NT2/D1 (cell line): ENCODE measurements at regions not wholly inside any gene's neighbourhood (a gene's known extent, or its start where the extent isn't known, plus 50 kb on each side); places are given as distances from the start of the nearest gene placed in this dataset.

ENCODE experiments used
- SUZ12 ChIP-seq: IDR thresholded peaks from 2 replicates; pipeline ENCODE4 v1.6.1; 2011; ENCODE audit not compliant: insufficient read length, insufficient read depth; ENCODE audit errors: extremely low read depth
- YY1 ChIP-seq: IDR thresholded peaks from 2 replicates; pipeline ENCODE4 v1.6.1; 2011; ENCODE audit not compliant: insufficient read length, insufficient read depth
- ZNF274 ChIP-seq: IDR thresholded peaks from 2 replicates; pipeline ENCODE4 v1.6.1; 2011; ENCODE audit warnings: mild to moderate bottlenecking, low read depth, low read length

DNA sequence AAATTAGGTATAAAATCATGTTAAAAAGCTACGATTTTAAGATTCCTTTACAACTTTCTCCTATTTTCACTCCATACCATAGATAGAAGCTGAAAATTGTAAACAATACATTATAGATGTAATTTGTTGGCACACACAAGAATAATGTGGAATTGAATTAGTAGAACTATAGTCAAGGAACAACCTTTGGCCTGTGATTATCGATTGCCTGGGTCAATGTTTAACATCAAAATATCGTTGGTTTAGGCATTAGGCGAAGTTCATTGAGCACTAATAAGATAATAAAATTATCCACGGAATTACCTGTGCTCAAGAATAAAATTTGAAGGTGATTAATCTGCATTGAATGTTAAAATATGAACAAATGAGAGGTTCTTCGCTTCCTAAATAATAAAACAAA lies 455.1 kb upstream of the ZP4 start:
- no peak for TF ChIP-seq YY1
- TF ChIP-seq ZNF274: no peak
- no peak for TF ChIP-seq SUZ12
